AG09309 (cell line): ENCODE measurements at regions not wholly inside any gene's neighbourhood (a gene's known extent, or its start where the extent isn't known, plus 50 kb on each side); places are given as distances from the start of the nearest gene placed in this dataset.

Experiments
- DNase-seq: peaks from one replicate; pipeline ENCODE4 v3.0.0-alpha.2; 2010; ENCODE audit warnings: low read depth
- H3K4me3 ChIP-seq: 2 replicates; pipeline ENCODE4 v1.5.1; 2011; ENCODE audit warnings: mild to moderate bottlenecking, low read depth, low read length, moderate library complexity; ENCODE audit not compliant: control insufficient read depth
- TF ChIP-seq, protein P1 (sequence below): IDR thresholded peaks from 2 replicates; pipeline ENCODE4 v1.5.1; 2011; ENCODE audit warnings: mild to moderate bottlenecking, low read depth, low read length, inconsistent platforms; ENCODE audit not compliant: insufficient read depth, control insufficient read depth; ENCODE audit errors: missing control alignments

DNA sequence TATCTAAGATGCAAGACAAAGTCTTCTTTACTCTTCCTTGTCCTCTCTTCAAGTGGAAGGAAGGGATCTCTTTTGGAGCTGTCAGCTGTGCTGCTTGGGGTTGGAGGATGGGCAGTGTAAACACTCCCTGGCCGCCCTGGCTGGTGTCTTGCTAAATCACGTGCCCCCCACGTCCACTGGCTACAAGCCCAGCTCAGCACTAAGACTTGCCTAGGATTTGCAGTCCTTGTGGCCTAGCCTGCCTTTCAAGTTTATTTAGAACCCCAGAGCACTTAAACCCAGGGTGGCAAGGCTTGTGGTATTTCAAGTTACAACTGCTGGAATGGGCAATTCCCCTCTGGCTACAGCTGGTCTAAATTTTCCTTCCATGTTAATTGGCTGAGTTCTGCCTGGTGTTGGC, 272.4 kb upstream of the MYO3A start:
- DNase-seq: no peak
- TF ChIP-seq, protein P1, sequence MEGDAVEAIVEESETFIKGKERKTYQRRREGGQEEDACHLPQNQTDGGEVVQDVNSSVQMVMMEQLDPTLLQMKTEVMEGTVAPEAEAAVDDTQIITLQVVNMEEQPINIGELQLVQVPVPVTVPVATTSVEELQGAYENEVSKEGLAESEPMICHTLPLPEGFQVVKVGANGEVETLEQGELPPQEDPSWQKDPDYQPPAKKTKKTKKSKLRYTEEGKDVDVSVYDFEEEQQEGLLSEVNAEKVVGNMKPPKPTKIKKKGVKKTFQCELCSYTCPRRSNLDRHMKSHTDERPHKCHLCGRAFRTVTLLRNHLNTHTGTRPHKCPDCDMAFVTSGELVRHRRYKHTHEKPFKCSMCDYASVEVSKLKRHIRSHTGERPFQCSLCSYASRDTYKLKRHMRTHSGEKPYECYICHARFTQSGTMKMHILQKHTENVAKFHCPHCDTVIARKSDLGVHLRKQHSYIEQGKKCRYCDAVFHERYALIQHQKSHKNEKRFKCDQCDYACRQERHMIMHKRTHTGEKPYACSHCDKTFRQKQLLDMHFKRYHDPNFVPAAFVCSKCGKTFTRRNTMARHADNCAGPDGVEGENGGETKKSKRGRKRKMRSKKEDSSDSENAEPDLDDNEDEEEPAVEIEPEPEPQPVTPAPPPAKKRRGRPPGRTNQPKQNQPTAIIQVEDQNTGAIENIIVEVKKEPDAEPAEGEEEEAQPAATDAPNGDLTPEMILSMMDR: no peak
- no peak overlapping the region for H3K4me3 ChIP-seq

DNA sequence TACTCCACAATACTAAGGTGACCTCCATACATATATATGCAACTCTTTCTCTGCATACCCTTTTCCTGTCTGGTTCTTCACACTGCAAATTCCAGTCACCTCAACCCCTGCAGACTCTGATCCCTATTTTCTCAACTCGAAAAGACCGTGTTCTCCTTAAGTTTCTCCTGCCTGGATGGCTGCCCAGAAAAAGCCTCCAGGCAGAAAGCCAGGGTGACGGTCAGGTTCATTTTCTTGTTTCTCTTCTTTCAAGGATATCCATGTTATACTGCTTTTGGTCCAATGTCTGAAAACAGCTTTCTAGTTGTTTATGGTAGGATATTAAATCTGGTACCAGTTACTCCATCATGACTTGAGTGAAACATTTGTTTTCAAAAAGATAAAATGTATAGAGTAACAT, 267.8 kb upstream of the MYO3A start:
- no peak for DNase-seq
- no peak overlapping the region for H3K4me3 ChIP-seq

DNA sequence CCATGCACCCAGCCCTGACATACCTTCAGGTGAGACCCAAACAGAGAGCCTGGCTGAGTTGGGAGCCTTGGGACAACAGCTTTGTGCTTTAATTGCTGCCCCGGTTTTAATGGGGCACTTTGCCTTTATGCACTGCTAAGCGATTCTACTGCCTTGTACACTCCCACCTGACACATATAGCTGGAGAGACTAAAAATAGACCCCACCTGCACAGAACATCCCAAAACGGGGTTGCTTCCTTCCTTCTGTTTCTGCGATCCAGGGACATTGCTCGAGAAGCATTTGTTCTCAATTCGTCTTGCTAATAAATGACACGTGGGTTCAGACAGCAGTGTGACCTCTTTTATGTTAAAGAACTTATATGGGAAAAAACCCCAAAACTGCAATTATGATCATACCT, 258.8 kb upstream of the MYO3A start:
- DNase-seq: no peak
- no peak overlapping the region for H3K4me3 ChIP-seq
- TF ChIP-seq, protein P1: no peak

More for the DNA sequence above, 267.8 kb upstream of the MYO3A start:
- TF ChIP-seq, protein P1: no peak

DNA sequence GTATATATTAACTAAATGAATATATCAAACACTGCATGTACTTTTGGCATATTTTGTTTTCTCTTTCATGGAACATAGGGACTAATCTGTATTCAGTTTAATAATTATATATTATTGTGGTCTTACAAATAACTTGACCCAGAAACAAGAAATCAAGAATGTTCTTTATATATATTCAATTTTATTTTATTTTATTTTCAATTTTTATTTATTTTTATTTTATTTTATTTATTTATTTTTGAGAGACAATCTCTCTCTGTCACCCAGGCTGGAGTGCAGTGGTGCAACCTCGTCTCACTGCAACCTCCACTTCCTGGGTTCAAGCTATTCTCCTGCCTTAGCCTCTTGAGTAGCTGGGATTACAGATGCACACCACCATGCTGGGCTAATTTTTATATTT, 258.4 kb upstream of the MYO3A start:
- DNase-seq: no peak

DNA sequence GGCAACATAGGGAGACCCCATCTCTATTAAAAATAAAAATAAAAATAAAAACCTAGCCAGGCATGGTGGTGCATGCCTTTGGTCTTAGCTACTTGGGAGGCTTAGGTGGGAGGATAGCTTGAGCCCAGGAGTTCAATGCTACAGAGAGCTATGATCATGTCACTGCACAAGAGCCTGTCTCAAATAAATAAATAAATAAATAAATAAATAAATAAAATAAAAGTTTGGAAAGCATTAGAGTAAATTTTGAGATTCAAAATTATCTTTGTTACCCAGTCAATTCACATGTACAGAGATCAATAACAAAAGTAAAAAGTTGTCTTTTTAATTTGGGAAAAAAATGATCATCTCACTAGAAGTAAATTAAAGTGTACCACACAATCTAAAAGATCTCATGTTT, 255.8 kb upstream of the MYO3A start:
- DNase-seq: no peak
- TF ChIP-seq, protein P1: no peak
- no peak overlapping the region for H3K4me3 ChIP-seq

More for the DNA sequence above, 258.4 kb upstream of the MYO3A start:
- TF ChIP-seq, protein P1: no peak
- no peak overlapping the region for H3K4me3 ChIP-seq

DNA sequence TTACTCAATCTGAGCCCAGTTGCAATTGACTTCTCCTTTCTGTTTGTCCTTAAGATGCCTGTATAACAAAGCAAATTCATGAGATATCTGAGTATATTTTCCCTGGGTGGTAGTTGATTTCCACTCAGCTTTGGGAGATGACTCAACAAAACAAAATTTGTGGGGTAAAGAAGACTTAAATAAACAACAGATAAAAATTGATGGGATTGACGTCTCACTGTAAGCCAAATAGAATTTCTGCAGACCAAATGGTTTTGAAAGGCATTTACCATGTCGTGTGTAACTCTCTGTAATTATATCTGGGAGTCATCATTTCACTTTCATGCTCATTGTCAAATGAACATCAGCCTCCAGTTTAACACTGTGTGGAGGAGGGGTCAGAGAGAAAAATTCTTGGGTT, 255.4 kb upstream of the MYO3A start:
- no peak overlapping the region for H3K4me3 ChIP-seq
- TF ChIP-seq, protein P1: no peak
- no peak for DNase-seq
